PFSK-1 (cell line): ENCODE measurements at regions not wholly inside any gene's neighbourhood (a gene's known extent, or its start where the extent isn't known, plus 50 kb on each side); places are given as distances from the start of the nearest gene placed in this dataset.

ENCODE experiments used
- FOXP2 ChIP-seq: optimal IDR thresholded peaks from 2 replicates; pipeline ENCODE3; 2011; ENCODE audit warnings: borderline replicate concordance, control low read depth, inconsistent platforms; ENCODE audit not compliant: insufficient read depth; ENCODE audit errors: extremely low read length, extremely low read depth
- POLR2AphosphoS5 ChIP-seq: IDR thresholded peaks from 2 replicates; pipeline ENCODE4 v1.6.1; 2012; ENCODE audit warnings: low read depth, mild to moderate bottlenecking, control low read depth, low read length, moderate library complexity
- REST ChIP-seq, 2 experiments: IDR thresholded peaks; 2 replicates each; pipeline versions ENCODE4 v1.6.1 to v1.8.0; 2011 to 2012; ENCODE audit warnings: low read depth in 2 of 2, low read length in 2 of 2, control low read depth in 1 of 2, inconsistent platforms in 1 of 2, mild to moderate bottlenecking in 1 of 2, moderate library complexity in 1 of 2; ENCODE audit not compliant: insufficient read depth in 1 of 2
- SIN3A ChIP-seq: IDR thresholded peaks from 2 replicates; pipeline ENCODE4 v1.6.1; 2012; ENCODE audit warnings: mild to moderate bottlenecking, low read length, moderate library complexity, borderline replicate concordance; ENCODE audit not compliant: insufficient read depth
- TAF1 ChIP-seq: IDR thresholded peaks from 2 replicates; pipeline ENCODE4 v1.6.1; 2012; ENCODE audit warnings: low read length, control low read depth, borderline replicate concordance; ENCODE audit not compliant: insufficient read depth

- TF ChIP-seq TAF1 (no peak), FOXP2 (no peak), SIN3A (no peak), REST (IDR thresholded peaks at IDR 0.05; ENCODE audit: insufficient read depth in 1 of 2, low read depth in 2 of 2, low read length in 2 of 2) (no peak), POLR2AphosphoS5 (no peak)
These were observed 453.8 kb upstream of the ZNF608 start for GRCh38 chr5:125199968-125200865.

DNA sequence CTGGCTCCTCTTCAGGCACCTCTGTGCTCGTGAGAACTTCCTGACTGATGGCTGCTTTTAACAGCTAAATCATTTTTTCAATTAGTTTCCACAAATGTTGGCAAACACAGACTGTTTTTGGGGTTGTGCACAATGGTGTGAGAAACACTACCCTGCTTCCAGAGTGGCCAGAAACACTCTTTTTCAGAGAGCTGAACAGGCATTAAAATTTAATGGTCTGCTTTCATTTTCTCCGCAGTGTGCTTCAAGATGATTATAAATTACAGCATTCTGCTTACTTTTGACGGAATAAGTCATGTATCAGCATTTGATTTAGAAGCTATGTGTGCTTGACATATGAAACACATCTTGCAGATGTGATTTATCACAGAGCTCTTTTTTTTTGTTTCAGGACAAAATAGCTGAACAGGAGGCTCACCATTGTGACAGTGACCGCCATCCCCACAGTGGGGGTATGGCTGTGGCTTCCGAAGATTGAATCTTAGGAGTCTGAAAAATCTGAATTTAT is 454.5 kb upstream of the ZNF608 start:
- TF ChIP-seq POLR2AphosphoS5 (no peak), REST (IDR thresholded peaks at IDR 0.05; ENCODE audit: insufficient read depth in 1 of 2, low read depth in 2 of 2, low read length in 2 of 2) (no peak), SIN3A (no peak), TAF1 (no peak), FOXP2 (no peak)

DNA sequence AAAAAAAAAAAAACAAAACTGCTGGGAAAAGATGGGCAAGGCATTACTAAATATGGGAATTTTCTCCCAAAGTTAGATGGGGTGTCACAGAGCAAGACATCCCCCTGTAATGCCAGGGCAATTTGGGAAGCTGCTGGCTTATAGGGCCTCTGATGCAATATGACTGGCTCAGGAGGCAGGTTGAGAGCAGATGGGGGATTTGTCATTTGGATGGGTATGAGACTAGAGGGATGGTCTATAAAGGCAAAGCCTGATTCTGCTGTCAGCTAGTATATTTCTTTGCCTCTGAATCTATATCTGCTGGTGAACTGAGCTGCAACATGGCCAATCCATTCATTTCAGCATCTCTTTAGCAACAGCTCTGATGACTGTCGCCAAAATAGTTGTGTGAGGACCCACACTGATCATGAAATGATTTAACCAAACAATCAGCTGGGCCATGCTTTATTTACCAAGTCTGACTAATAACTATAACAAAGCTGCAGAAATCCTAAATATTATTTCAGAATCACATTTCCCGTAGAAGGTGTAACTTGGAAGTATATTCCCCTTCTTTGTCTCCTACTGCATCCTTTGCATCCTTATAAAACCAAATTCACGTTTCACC is 455.1 kb upstream of the ZNF608 start:
- no peak for TF ChIP-seq TAF1
- no peak for TF ChIP-seq POLR2AphosphoS5
- no peak for TF ChIP-seq SIN3A
- TF ChIP-seq FOXP2 = no peak

- TF ChIP-seq POLR2AphosphoS5 (no peak), REST (IDR thresholded peaks at IDR 0.05; ENCODE audit: insufficient read depth in 1 of 2, low read depth in 2 of 2, low read length in 2 of 2) (0 out of 4 replicates have a peak, but pooled peaks of 1 of the 2 experiments have one; percentile 64)
These were observed 455.9 kb upstream of the ZNF608 start for GRCh38 chr5:125202353-125202752.

DNA sequence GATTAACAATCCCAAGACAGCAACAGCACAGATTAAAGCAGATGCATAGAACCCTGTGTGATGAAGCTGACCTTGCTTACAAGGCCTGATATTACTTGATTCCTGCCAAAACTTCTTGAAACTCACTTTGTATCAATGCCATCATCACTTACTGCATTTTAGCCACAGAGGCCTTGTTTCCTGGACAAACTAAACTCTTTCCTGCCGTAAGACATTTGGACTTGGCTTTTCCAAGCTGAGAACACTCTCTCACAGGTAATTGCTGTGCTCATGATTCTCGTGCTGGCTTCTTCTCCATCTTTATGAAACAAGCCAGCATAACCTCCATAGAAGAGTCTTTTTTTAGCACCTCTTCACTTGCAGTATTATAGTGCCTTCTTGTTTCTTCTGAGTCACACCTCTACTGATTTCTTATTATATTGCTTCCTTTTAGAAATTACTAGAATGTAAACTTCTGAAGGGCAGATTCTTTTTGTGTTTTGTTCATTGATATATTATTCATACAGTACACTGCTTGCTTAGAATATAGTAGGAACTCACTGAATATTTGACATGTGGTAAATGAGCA is 456.5 kb upstream of the ZNF608 start:
- TF ChIP-seq POLR2AphosphoS5 (no peak), FOXP2 (no peak)

- TF ChIP-seq REST (IDR thresholded peaks at IDR 0.05; ENCODE audit: insufficient read depth in 1 of 2, low read depth in 2 of 2, low read length in 2 of 2) (no peak), TAF1 (no peak)
These were observed 457.5 kb upstream of the ZNF608 start for GRCh38 chr5:125203912-125204311.
